NCI-H1048 (cell line): ENCODE measurements at regions not wholly inside any gene's neighbourhood (a gene's known extent, or its start where the extent isn't known, plus 50 kb on each side); places are given as distances from the start of the nearest gene placed in this dataset.

Experiments
- DNase-seq: peaks from one replicate; lab custom pipeline; 2025; lab: John Stamatoyannopoulos, UW

DNA sequence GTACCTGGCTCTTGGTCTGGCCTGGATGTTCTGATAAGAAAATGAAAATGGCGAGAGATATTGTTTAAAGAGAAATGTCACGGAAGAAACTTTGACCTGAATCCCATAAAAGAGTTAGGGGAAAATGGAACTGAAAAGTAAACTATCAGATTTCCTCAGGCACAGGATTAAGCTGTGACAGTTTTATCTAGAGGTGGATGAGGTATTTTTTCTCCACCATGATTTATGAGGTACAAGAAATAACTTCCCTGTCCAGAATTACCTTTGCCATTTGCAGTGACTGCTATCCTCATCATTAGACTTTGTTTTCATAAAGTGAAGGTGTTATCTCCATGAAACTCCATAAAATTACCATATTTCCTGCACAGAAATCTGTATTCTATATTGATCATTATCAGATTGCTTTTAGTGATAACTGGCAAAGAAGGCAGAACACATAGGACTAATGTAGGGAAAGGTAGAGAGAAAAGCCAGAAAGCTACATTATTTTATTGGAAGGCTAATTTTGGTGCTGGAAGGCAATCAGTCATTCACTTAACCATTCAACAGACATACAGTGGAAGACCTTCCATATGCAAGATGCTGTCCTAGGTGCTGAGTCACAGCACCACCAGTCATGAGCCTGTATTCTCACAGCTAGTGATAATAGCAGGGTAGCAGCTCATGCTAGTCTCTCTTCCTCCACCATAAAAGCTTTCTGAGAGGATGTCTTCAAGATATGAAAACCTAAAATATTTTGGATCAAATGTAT lies 427.3 kb upstream of the CITED2 start:
- no peak for DNase-seq

GRCh38 chr6:139800837-139801236 lies 426.4 kb upstream of the CITED2 start:
- DNase-seq = no peak

- DNase-seq = no peak
Observed at GRCh38 chr6:139790527-139790926, 416.1 kb upstream of the CITED2 start.

GRCh38 chr6:139784222-139784769 lies 409.8 kb upstream of the CITED2 start:
- DNase-seq = no peak

- no peak for DNase-seq
Observed at GRCh38 chr6:139779988-139780774, 405.7 kb upstream of the CITED2 start.

GRCh38 chr6:139778688-139779087 lies 404.2 kb upstream of the CITED2 start:
- DNase-seq = no peak

GRCh38 chr6:139778106-139778505 lies 403.7 kb upstream of the CITED2 start:
- DNase-seq = no peak

DNA sequence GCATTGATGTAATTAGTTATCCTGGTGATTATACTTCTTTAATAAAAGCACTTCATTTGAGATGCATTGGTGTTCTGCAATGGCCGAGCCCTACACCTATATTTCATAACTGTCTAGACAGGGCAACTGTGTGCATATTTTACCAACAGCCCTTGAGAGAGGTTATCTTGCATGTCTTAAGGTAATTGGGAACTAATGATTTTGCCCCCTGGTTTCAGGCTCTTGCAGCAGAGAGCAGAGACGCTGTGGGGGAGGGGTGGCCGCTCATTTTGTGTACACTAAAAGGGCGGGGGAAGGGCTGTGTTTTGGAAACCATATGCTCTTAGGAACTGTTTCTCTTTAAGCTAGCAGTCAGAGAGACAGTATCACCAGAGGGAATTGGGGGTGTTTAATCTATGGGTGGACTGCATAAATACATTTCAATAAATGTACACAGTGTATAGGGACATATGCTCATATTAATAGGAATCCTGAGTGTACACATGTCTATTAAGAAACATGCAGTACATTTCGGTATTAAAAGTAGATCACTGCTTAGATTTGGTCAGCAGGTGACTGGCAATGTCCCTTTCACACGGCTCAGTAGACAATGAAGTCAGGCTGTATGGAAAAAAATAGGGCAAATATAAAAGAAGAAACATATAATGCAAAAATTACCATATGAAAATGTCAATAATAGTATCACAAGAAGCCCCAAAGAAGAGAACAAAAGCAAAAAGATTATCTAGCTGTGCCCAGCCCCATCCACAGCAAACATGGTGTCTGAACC lies 402.9 kb upstream of the CITED2 start:
- DNase-seq = no peak

DNA sequence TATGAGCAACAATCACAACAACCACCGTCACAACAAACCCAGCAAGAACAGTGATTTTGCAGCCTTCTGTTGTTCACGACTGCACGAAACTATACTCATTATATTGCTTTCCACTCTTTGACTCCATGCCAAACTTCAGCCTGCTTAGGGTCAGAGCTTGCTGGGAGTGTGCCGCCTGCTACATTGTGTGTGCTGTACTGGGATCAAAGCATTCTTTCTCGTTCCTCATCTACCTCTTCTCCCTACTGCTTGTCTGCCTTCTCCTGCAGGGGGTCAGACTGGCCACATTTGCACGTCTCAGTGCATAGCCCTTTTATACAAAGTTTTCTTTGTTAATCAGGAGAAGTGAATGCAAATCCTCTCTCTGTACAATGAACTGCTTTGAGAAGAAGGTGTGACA lies 401.6 kb upstream of the CITED2 start:
- no peak for DNase-seq

DNA sequence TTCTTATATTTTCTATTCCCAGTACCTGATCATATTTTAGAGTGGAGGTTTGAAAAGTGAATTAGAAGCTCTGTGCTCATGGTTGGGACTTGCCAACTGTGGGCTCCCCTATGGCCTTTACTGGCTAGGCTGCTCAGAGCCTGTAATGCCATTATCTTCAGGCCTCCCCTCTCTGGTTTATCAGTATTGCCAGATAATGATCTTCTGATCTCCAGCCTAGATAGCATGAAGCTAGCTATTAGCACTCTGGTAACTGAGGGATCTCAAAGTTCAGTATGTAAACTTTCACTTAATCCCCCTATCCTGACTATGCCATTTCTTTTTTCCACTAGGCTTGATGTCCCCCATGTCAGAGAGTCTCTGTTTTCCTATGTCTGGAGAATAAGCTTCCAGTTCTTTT lies 393.7 kb upstream of the CITED2 start:
- DNase-seq = no peak

DNA sequence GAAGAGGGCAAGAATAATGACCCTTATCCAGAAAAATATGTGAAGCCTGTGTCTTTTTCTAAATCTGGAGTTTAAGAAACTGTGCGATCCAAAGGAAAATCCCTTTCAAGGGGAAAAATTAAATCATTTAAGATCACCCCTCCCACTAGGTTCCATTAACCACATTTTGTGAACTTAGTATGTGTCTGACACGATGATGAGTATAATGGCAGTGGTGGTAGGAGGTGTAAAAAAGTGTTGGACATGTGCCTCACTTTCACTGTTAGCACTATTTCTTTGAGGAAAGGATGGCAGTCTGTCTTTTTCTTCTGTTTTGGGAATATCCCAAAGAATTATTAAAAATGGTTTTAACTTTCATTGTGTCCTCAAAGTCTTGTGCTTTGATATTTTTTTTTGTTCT lies 392.3 kb upstream of the CITED2 start:
- no peak for DNase-seq

- no peak for DNase-seq
Observed at GRCh38 chr6:139765825-139766285, 391.4 kb upstream of the CITED2 start.

DNA sequence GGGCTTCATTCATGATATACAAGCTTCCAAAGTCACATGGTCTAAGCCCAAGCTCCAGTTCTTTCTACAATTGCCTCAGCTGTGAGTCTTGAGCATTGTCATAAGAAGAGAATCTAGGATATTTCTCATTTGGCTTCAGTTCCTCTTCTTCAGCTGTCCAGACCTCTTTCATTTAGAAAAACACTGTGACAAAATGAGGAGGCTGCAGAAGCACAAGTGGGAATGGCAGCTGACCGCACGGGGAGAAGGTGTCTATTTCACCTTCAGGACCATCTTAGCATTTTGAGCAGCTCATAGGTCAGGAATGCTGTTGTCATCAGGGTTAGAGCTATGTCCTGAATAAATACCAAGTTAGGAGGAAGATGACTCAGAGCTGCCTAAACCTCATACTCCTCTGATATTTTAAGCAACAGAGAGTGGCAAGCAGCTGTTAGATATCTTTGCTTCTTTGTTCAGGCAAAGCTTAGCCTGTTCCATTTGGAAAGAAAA lies 390.1 kb upstream of the CITED2 start:
- no peak for DNase-seq

GRCh38 chr6:139763468-139764210 lies 389.2 kb upstream of the CITED2 start:
- DNase-seq = no peak

DNA sequence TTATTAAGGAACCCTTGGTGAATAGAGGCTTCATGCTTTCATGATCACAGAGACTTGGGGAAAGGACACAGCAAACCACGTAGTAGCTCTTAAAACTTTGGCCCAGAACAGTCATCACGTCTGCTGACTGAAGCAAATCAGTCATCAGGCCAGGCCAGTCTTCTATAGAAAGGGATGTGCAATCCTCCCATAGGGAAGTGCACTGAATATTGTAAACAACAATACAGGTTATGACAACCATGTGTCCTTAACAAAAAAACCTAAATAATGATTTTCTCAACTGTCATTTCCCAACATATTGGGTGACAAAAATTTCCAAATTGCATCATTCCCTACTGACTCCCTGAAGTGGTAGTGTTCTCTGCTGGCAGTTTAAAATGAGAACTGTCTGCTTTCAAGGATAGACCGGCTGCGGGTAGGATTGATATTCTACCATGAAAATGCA lies 388.2 kb upstream of the CITED2 start:
- no peak for DNase-seq

DNA sequence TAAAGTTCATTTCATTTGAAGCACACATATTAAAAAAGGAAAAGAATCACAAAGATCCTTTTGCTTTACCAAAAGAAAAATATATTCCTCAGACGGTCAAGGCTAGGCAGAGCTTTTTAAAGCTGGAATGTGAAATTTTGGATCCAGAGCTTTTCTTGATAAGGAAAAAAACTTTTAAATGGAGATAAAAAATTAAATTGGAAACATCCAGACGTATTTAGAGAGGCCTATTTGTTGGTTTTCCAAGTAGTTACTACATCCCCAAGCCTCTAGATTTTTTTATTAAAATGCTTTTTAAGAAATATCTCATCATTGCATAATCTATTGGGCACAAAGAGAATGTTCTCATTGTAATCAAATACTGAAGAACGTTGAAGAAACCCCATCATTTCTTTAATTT lies 385.7 kb upstream of the CITED2 start:
- DNase-seq = no peak

- no peak for DNase-seq
Observed at GRCh38 chr6:139759086-139759485, 384.6 kb upstream of the CITED2 start.

GRCh38 chr6:139758209-139758611 lies 383.8 kb upstream of the CITED2 start:
- no peak for DNase-seq

- no peak for DNase-seq
Observed at GRCh38 chr6:139757784-139758183, 383.3 kb upstream of the CITED2 start.

DNA sequence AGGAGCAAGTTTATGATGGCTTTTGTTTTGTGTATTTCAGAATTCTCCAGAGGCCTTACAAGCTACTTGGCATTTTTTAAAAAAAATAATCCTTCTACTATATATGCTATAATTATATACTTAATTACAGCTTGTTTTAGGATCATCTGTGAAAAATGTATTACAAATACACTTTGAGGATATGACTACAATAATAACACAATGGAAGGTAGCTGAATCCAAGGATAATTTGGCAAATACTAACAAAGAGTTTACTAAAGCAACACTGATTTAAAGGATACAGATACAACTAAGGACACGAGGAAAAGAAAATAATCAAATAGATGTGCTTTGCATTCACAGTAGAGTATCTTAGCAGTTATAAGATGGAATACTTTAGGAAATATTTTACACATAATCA lies 381.9 kb upstream of the CITED2 start:
- DNase-seq = no peak
